ENCODE measurements at regions not wholly inside any gene's neighbourhood (a gene's known extent, or its start where the extent isn't known, plus 50 kb on each side); places are given as distances from the start of the nearest gene placed in this dataset.
A peak's percentile ranks its signal among the peaks of the same experiment; 100 is the strongest.

- H3K4me1 ChIP-seq (ENCODE audit: control insufficient read depth, insufficient read depth, low read length), result 0 out of 2 replicates have a peak, but pooled peaks cover 2% of the 10 kb centered on the region
- no peaks in the 10 kb centered on the region for H3K9me3 ChIP-seq (ENCODE audit: control insufficient read depth, insufficient read depth, low read depth, low read length)
- H3K27ac ChIP-seq (ENCODE audit: extremely low read depth, low read depth, low read length), result no peak overlapping the region
- POLR2A ChIA-PET, result no interaction called here
- H3K36me3 ChIP-seq (ENCODE audit: control insufficient read depth in 2 of 2, insufficient read depth in 1 of 2, low read length in 2 of 2), result no peaks in the 10 kb centered on the region
- TF ChIP-seq ZNF747 (tag by site-specific recombination; IDR thresholded peaks at IDR 0.05) (no peak), ZNF768 (tag by site-specific recombination; IDR thresholded peaks at IDR 0.05) (peak; percentile 78), ZBTB20 (tag by site-specific recombination; IDR thresholded peaks at IDR 0.05) (no peak)
- CTCF ChIA-PET, result interaction anchor here (0.7 to 7.1 kb wide), 4 partner anchors 10 to 511 kb away, joined by 3 to 60 read pairs (median 4); no protein-coding TSS in a partner anchor
- no peak overlapping the region for H3K4me3 ChIP-seq (ENCODE audit: low read depth, low read length)
Observed at GRCh38 chr2:176641436-176641835, 372.2 kb downstream of the MTX2 start.

GRCh38 chr2:176642074-176642473 lies 372.8 kb downstream of the MTX2 start:
- H3K36me3 ChIP-seq (ENCODE audit: control insufficient read depth in 2 of 2, insufficient read depth in 1 of 2, low read length in 2 of 2), result no peaks in the 10 kb centered on the region
- no peak overlapping the region for H3K27ac ChIP-seq (ENCODE audit: extremely low read depth, low read depth, low read length)
- 0 out of 2 replicates have a peak, but pooled peaks cover 2% of the 10 kb centered on the region for H3K4me1 ChIP-seq (ENCODE audit: control insufficient read depth, insufficient read depth, low read length)
- POLR2A ChIA-PET, result no interaction called here
- CTCF ChIA-PET, result interaction anchor here (0.6 to 7.1 kb wide), 8 partner anchors 9 to 1331 kb away, joined by 3 to 60 read pairs (median 4); no protein-coding TSS in a partner anchor
- H3K9me3 ChIP-seq (ENCODE audit: control insufficient read depth, insufficient read depth, low read depth, low read length), result no peaks in the 10 kb centered on the region
- no peak overlapping the region for H3K4me3 ChIP-seq (ENCODE audit: low read depth, low read length)
- TF ChIP-seq TCF7L2 (IDR thresholded peaks at IDR 0.05; ENCODE audit: borderline replicate concordance, low read depth, low read length) (no peak), GFI1B (tag by site-specific recombination; IDR thresholded peaks at IDR 0.05) (no peak), ZBTB21 (tag by site-specific recombination; IDR thresholded peaks at IDR 0.05) (no peak), ZNF112 (tag by site-specific recombination; IDR thresholded peaks at IDR 0.05) (no peak), ZNF792 (tag by site-specific recombination; IDR thresholded peaks at IDR 0.05) (no peak), ZFP41 (tag by site-specific recombination; IDR thresholded peaks at IDR 0.05; ENCODE audit: borderline replicate concordance) (no peak)

DNA sequence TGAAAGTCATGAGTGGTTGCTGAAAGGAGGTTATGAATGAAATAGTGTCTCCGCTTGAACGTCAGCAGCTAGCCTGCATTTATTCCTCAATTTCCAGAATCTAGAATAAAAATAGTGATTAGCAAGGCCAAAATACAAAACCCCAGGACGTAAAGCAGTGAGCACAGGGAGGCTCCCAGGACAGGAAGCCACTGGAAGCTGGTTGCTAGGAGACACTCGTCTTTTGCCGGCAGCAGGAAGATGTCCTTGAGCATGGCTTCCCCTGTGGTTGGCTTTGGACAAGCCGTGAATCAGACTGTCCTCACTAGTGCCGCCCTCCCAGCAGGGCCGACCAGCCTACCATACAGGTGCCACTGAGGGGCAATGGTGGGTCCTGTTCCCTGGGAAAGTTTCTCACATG lies 374.4 kb downstream of the MTX2 start:
- Histone ChIP-seq H3K9me3 (ENCODE audit: control insufficient read depth, insufficient read depth, low read depth, low read length) (no peaks in the 10 kb centered on the region), H3K4me3 (ENCODE audit: low read depth, low read length) (no peak overlapping the region), H3K4me1 (ENCODE audit: control insufficient read depth, insufficient read depth, low read length) (no peaks in the 10 kb centered on the region), H3K36me3 (ENCODE audit: control insufficient read depth in 2 of 2, insufficient read depth in 1 of 2, low read length in 2 of 2) (no peaks in the 10 kb centered on the region), H3K27ac (ENCODE audit: extremely low read depth, low read depth, low read length) (no peak overlapping the region)
- ChIA-PET POLR2A (no interaction called here), CTCF (interaction anchor here (0.5 to 2.1 kb wide), 9 partner anchors 9 to 516 kb away, joined by 3 to 7 read pairs (median 5); no protein-coding TSS in a partner anchor)
- TF ChIP-seq ZNF335 (tag by site-specific recombination; conservative IDR thresholded peaks at IDR 0.05) (peak; percentile 35; the same call in 1 of the 2 replicates), ZNF324 (tag by site-specific recombination; IDR thresholded peaks at IDR 0.05) (no peak), FEZF1 (tag by site-specific recombination; IDR thresholded peaks at IDR 0.05) (peak; percentile 30; the same call in 1 of the 2 replicates), ZNF677 (tag by site-specific recombination; IDR thresholded peaks at IDR 0.05) (no peak), OSR2 (tag by site-specific recombination; IDR thresholded peaks at IDR 0.05) (0 out of 2 replicates have a peak, but pooled peaks have one; percentile 22)
- TF ChIP-seq, protein P1, sequence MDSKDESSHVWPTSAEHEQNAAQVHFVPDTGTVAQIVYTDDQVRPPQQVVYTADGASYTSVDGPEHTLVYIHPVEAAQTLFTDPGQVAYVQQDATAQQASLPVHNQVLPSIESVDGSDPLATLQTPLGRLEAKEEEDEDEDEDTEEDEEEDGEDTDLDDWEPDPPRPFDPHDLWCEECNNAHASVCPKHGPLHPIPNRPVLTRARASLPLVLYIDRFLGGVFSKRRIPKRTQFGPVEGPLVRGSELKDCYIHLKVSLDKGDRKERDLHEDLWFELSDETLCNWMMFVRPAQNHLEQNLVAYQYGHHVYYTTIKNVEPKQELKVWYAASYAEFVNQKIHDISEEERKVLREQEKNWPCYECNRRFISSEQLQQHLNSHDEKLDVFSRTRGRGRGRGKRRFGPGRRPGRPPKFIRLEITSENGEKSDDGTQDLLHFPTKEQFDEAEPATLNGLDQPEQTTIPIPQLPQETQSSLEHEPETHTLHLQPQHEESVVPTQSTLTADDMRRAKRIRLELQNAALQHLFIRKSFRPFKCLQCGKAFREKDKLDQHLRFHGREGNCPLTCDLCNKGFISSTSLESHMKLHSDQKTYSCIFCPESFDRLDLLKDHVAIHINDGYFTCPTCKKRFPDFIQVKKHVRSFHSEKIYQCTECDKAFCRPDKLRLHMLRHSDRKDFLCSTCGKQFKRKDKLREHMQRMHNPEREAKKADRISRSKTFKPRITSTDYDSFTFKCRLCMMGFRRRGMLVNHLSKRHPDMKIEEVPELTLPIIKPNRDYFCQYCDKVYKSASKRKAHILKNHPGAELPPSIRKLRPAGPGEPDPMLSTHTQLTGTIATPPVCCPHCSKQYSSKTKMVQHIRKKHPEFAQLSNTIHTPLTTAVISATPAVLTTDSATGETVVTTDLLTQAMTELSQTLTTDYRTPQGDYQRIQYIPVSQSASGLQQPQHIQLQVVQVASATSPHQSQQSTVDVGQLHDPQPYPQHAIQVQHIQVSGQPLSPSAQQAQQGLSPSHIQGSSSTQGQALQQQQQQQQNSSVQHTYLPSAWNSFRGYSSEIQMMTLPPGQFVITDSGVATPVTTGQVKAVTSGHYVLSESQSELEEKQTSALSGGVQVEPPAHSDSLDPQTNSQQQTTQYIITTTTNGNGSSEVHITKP (tag by site-specific recombination; IDR thresholded peaks at IDR 0.05), result 0 out of 2 replicates have a peak, but pooled peaks have one; percentile 12
- TF ChIP-seq, protein P2, sequence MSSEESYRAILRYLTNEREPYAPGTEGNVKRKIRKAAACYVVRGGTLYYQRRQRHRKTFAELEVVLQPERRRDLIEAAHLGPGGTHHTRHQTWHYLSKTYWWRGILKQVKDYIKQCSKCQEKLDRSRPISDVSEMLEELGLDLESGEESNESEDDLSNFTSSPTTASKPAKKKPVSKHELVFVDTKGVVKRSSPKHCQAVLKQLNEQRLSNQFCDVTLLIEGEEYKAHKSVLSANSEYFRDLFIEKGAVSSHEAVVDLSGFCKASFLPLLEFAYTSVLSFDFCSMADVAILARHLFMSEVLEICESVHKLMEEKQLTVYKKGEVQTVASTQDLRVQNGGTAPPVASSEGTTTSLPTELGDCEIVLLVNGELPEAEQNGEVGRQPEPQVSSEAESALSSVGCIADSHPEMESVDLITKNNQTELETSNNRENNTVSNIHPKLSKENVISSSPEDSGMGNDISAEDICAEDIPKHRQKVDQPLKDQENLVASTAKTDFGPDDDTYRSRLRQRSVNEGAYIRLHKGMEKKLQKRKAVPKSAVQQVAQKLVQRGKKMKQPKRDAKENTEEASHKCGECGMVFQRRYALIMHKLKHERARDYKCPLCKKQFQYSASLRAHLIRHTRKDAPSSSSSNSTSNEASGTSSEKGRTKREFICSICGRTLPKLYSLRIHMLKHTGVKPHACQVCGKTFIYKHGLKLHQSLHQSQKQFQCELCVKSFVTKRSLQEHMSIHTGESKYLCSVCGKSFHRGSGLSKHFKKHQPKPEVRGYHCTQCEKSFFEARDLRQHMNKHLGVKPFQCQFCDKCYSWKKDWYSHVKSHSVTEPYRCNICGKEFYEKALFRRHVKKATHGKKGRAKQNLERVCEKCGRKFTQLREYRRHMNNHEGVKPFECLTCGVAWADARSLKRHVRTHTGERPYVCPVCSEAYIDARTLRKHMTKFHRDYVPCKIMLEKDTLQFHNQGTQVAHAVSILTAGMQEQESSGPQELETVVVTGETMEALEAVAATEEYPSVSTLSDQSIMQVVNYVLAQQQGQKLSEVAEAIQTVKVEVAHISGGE (tag by site-specific recombination; conservative IDR thresholded peaks at IDR 0.05; ENCODE audit: low read depth), result peak; percentile 35; the same call in 1 of the 2 replicates
